Left hindlimb (tissue), 1 donor: ENCODE measurements at regions not wholly inside any gene's neighbourhood (a gene's known extent, or its start where the extent isn't known, plus 50 kb on each side); places are given as distances from the start of the nearest gene placed in this dataset.
"Not testable (repeated sequence)": the region's sequence is repeated elsewhere in the genome, so short reads cannot be mapped to it uniquely, and the experiment has no call there.

Experiments used
- DNase-seq: peaks from one replicate; pipeline ENCODE4 v3.0.0-alpha.2; 2018

DNA sequence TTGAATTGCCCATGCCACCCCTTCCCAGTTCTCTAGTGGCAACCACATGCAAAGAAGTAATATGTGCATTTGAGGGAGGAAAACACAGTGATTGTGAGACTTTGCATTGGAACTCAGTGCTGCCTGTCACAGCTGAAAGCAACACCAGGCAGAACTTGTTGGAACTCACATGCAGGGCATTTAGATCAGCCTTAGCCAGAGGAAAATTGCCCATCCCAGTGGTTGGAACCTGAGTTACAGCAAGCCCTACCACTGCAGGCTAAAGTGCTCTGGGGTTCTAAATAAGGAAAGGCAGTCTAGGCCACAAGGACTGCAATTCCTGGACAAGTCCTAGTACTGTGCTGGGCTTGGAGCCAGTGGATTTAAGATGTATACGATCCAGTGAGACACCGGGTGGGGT lies 245.3 kb upstream of the UFL1 start:
- no peak for DNase-seq

GRCh38 chr6:96276856-96277255 lies 244.8 kb upstream of the UFL1 start:
- DNase-seq: no peak

DNA sequence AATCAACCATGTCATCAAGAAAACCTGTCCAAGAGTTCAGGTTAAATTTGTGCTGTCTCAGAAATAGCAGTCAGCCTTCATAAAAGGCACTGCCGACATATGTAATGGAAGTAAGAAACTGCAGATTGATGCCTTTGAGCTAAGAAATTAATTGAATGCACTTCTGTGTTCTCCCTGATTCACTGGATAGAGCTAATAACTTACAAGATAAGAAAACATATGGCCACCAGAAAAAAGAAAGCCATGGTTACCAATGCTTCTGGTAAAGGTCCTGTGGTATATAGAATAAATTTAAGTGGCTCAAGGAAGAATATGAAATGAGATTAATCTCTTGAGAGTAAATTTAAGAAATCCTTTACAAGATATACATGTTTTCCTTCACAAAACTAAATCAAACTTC lies 242.5 kb upstream of the UFL1 start:
- DNase-seq: no peak

DNA sequence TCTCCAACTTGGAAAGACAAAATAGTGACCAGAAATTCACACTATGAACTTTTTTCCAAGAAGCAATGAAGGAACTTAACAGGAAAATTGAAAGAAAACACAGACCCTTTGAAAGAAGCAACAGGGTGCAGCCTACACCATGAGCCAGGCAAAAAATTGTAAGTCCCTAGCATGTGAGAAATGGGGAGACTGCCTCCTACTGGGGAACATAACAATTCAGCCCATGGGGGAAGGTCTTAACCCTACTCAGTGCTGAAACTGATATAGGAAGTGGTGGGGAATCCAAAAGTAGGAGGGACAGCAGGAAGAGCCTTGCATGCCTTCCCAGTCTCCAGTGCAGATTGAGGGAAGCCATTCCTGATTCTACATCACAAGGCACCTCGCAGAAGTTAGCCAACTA lies 235.1 kb upstream of the UFL1 start:
- no peak for DNase-seq

DNA sequence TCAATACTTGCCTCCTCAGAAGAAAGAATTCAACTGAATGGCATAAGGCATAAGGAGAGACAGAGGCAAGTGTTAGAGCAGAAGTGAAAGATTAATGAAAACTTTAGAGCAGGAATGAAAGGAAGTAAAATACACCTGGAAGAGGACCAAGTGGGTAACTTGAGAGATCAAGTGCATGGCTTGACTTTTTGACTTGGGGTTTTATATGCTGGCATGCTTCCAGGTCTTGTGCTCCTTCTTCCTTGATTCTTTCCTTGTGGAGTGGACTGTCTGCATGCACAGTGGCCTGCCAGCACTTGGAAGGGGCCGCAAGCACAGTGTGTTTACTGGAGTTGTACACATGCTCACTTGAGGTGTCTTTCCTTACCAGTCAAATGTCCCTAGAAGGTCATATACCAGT lies 222.1 kb upstream of the UFL1 start:
- DNase-seq: no peak

DNA sequence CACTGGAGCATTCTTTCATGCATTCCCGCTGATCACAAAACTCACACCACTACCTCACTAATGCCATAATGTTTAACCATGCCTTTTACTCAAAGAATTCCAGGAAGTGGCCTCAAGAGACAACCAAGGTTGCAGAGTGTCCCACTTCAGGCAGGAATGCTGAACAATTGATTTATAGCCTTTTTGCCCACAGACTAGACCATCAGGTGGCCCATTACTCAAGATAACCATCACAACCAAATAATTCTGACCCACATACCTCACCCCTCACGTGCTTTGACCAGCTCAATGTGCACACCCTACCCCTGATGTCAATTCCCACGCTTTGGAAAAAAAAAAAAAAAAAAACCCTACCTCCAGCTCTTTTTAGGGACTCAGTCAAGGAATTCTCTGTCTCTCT lies 220.6 kb upstream of the UFL1 start:
- DNase-seq: no peak

- DNase-seq: no peak
These were observed 219.8 kb upstream of the UFL1 start for GRCh38 chr6:96301781-96302180.

DNA sequence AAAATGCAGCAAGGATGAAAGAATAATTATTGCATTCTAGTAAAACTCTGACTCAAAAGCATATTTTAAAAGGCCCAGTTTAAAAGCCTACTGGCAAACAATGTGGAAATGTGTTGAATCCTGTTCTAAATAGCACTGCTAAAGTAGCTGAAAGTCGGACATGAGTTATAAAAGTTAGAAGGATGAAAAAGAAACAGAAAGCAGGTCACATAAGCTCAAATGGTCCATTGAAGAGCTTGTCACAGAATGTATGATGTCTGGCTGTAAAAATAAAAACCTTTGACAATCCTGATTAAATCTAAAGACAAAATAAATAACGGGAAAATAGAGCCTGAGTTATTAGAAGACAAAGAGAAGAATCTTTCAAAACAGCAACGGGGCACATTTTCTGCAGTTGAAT lies 218.6 kb upstream of the UFL1 start:
- no peak for DNase-seq

DNA sequence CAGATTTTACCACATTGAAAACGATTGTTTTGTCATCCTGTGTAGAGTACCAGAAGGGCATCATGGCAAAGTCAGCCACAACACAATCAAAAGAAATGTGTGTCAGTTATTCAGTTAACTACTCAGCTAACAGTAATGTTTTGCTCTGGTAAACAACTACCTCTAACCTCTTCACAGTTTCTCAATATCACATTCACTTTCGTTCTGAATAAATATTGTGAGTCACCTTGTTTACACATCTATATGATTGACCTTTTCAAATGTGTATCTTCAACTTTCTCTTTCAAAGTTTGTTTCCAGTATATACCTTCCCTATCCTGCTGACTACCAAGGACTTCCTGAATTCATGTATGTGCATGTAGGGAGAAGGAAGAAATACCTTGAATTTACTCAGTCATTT lies 216.6 kb upstream of the UFL1 start:
- no peak for DNase-seq

DNA sequence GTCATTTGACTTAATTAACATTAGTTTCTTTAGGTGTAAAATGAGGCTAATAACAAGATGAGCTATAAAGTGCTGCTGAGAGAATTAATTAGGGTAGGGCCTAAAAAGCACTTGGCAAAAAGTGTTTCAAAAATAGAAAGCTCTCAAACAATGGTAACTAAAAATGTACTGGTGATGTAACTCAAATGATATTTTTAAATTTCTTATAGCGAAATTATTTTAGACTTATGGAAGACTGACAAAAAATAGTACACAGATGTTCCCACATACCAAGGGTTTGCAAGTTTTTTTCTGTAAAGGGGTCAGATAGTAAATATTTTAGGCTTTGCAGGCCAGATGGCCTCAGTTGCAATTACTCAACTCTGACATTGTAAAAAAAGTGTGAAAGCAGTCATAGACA lies 190.7 kb upstream of the UFL1 start:
- no peak for DNase-seq

GRCh38 chr6:96340164-96340563 lies 181.4 kb upstream of the UFL1 start:
- no peak for DNase-seq

DNA sequence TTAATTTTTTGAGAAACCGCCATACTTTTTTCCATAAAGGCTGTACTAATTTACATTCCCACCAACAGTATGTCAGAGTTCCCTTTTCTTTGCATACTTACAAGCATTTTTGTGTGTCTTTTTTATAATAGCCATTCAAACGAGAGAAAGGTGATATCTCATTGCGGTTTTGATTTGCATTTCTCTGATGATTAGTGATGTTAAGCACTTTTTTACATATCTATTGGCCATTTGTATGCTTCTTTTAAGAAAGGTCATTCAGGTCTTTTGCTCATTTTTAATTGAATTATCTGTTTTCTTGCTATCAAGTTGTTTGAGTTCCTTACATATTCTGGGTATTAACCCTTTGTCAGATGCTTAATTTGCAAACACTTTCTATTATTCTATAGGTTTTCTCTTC lies 176.1 kb upstream of the UFL1 start:
- DNase-seq: no peak

DNA sequence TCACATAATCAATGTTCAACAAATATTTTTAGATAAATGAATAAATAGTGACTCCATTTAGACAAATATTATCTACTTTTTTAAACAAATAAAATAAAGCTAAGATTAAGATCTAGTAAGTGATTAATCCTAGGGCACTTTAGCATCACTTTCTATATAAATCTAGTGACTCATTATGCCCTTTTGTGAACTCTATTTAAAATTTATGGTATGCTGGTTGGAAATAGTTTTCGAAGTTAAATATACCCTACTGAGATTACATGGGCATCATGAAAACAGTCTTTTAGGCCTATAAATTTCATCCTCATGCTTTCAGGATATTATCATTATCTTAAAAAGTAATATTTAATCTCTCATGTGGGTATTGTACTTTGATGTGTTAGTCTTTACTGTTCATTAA lies 140.4 kb upstream of the UFL1 start:
- DNase-seq: no peak

DNA sequence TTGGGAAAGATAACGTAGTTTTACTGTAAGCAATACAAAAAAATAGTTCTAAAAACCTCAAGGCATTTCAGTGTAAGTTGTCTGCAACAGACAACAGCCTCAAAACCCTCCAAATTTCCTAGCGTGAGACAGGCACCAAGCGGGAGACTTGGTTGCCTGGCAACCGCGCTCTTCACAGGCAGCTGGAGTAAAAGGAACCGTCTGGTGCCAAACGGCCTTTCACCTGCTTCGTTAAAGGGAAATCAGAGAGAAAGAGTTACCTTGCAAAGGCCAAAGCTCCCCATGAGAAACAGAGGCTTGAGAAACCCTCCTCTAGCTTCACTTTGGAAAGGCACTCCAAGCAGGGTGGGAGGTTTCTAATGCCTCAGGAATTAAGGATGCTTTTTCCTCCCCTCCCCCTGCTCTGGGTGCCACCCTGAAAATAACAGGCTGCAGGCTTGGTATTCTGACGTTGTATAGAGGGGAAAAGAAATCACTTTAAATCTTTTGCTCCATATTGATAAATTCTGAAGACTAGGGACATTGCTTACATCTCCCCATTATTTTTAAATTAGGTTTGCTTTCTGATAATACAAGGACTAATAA lies 129.7 kb upstream of the UFL1 start:
- peak; percentile 34 for DNase-seq

- DNase-seq: no peak
These were observed 126.9 kb upstream of the UFL1 start for GRCh38 chr6:96394727-96395126.

GRCh38 chr6:96410467-96410866 lies 111.1 kb upstream of the UFL1 start:
- no peak for DNase-seq

DNA sequence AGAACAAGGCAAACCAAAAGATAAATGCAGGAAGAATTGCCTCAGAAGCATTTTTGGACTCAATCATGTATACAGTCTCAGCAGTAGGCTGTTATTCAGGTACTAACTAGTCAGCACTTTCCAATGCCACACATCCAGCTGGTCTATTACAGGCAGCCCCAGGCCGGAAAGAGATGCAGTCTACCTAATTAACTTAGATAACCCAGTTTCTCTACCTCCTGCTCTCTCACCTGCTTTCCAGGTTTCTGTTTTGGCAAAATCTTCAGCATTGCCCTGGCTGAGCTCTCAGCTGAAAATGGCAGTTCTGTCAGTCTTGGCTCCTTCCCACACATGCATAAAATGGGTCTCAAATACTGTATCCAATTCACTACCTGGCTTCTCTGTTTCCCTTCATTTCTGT lies 101.3 kb upstream of the UFL1 start:
- DNase-seq: no peak

- DNase-seq: no peak
These were observed 87.7 kb upstream of the UFL1 start for GRCh38 chr6:96433950-96434349.

GRCh38 chr6:96436398-96436797 lies 85.2 kb upstream of the UFL1 start:
- no peak for DNase-seq

DNA sequence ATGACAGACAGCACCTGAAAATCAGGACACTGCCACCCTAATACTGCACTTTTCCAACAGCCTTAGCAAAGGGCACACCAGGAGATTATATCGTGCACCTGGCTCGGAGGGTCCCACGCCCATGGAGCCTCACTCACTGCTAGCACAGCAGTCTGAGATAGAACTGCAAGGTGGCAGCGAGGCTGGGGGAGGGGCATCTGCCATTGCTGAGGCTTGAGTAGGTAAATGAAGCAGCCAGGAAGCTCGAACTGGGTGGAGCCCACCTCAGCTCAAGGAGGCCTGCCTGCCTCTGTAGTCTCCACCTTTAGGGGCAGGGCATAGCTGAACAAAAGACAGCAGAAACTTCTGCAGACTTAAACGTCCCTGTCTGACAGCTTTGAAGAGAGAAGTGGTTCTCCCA lies 84.4 kb upstream of the UFL1 start:
- DNase-seq: not testable (repeated sequence)

DNA sequence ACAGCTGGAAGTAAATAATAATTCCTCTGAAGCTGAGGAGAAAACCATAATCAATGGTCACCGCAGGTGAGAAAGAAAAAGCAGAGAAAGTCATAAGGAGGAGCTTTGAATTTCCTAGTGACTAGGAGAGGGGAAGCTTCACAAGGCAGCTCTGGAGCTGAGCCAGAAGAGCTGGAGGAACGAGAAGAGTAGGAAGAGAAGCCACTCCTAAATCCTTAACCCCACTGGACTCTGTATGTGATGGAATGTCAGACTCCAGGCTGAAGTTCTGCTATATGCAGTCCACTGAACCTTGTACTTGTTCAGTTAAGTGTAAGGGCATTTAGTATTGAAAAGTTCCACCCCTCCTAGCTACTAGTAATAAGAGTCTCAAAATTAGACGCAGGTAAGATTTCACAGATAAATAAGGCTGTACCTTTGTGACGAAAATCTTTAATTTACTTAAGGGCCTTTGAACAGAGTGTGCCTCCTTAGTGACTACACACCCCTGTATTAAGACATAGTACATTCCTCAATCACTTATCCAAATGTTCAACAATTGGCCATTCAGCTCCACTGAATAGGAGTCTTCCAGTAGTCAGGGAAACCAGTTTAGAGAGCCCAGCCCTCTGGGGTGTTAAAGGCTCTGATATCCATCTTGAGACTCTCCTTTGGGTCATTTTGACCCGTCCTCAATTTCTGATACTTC lies 71.4 kb upstream of the UFL1 start:
- DNase-seq: no peak

DNA sequence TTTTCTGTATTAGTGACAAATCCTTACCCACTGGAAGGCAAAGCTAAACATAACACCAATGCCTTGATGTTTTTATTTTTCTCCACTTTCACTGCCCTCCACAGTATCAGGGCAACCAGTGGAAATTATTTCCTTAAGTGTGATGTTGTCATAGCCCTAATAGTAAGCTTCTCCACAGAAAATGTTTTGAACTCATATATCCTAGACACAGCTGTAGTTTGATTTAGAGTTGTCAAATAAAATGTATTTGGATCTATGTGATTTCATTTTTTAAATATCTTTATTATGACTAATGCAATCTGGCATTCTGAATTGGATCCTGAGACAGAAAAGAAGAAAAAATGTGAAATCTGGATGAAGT lies 70.9 kb upstream of the UFL1 start:
- no peak for DNase-seq

GRCh38 chr6:96458771-96459170 lies 62.8 kb upstream of the UFL1 start:
- DNase-seq: no peak

GRCh38 chr6:96460052-96460700 lies 61.4 kb upstream of the UFL1 start:
- DNase-seq: no peak
